ENCODE measurements at regions not wholly inside any gene's neighbourhood (a gene's known extent, or its start where the extent isn't known, plus 50 kb on each side); places are given as distances from the start of the nearest gene placed in this dataset.

GRCh38 chr2:175372704-175373701 is 191.5 kb upstream of the ATP5MC3 start:
- TF ChIP-seq CTCF (conservative IDR thresholded peaks at IDR 0.05; ENCODE audit: low read depth, low read length) (no peak), EZH2 (IDR thresholded peaks at IDR 0.05; ENCODE audit: borderline replicate concordance, low read depth, low read length, poor library complexity, severe bottlenecking) (no peak)

All from A673 (cell line).